ENCODE measurements at regions not wholly inside any gene's neighbourhood (a gene's known extent, or its start where the extent isn't known, plus 50 kb on each side); places are given as distances from the start of the nearest gene placed in this dataset.

- Histone ChIP-seq H3K36me3 (ENCODE audit: insufficient read depth, low read length) (no peaks in the 10 kb centered on the region), H3K27me3 (ENCODE audit: insufficient read depth, low read length) (no peaks in the 10 kb centered on the region; the same call in 1 of the 2 replicates), H3K27ac (ENCODE audit: low read depth, low read length) (no peak overlapping the region), H3K9me3 (ENCODE audit: insufficient read depth, low read depth, low read length) (no peaks in the 10 kb centered on the region), H3K9ac (ENCODE audit: low read depth, low read length) (no peak overlapping the region), H3K4me1 (ENCODE audit: insufficient read depth, low read length) (no peaks in the 10 kb centered on the region), H3K4me3 (ENCODE audit: low read length) (no peak overlapping the region)
- 98% methylated on average over 2 of the region's 2 CpGs for WGBS
Measured at GRCh38 chr10:117638200-117638599, 95.7 kb downstream of the EMX2 start.

DNA sequence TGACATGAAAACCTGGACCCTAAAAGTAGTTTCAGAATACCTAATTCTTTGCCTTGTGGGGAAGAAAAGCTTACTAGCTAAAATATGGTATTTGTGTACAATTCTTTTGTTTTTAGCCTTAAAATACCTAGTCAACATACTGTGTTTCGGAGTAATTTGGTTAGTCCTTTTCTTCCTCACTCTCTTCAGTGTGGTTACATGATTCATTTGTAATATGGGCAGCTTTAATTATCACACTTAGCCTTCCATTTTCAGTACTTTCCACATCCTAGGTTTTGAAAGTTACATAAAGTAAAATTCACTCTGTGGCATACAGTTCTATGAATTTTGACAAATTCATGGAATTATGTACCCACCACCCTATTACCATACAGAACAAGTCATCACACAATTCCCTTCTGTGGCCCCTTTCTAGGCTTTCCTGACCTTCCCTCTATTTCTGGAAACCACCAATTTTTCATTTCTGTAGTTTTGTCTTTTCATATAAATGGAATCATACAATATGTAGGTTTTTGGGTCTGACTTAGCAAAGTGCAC lies 96.2 kb downstream of the EMX2 start:
- no peaks in the 10 kb centered on the region; the same call in 1 of the 2 replicates for H3K27me3 ChIP-seq (ENCODE audit: insufficient read depth, low read length)
- WGBS, result no CpG with 5 or more reads among the region's 1 CpG
- H3K9me3 ChIP-seq (ENCODE audit: insufficient read depth, low read depth, low read length), result no peaks in the 10 kb centered on the region
- H3K4me3 ChIP-seq (ENCODE audit: low read length), result no peak overlapping the region
- H3K27ac ChIP-seq (ENCODE audit: low read depth, low read length), result no peak overlapping the region
- H3K36me3 ChIP-seq (ENCODE audit: insufficient read depth, low read length), result no peaks in the 10 kb centered on the region
- no peak overlapping the region for H3K9ac ChIP-seq (ENCODE audit: low read depth, low read length)
- H3K4me1 ChIP-seq (ENCODE audit: insufficient read depth, low read length), result no peaks in the 10 kb centered on the region

GRCh38 chr10:117640406-117640805 lies 97.9 kb downstream of the EMX2 start:
- no CpG with 5 or more reads among the region's 1 CpG for WGBS
- Histone ChIP-seq H3K4me3 (ENCODE audit: low read length) (no peak overlapping the region), H3K27me3 (ENCODE audit: insufficient read depth, low read length) (no peaks in the 10 kb centered on the region; the same call in 1 of the 2 replicates)

DNA sequence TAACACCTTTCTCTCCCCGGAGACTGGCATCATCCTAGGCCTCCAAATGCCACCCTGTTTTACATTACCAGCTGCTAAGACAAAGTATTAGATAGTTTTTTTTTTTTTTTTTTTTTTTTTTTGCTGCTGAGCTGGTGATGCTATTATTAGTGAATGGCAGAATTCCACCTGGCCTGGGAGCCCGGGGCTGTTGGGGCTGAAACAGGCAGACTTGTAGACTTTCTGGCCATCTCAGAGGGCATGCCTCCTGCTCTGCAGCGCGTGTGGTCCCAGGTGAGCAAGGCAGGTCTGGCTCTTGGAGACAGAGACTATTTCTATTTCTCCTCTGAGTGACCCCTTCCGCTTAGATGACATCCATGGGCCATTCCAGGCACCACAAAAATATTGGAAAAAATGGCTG lies 104.2 kb downstream of the EMX2 start:
- Histone ChIP-seq H3K9me3 (ENCODE audit: insufficient read depth, low read depth, low read length) (0 out of 2 replicates have a peak, but pooled peaks cover 9% of the 10 kb centered on the region), H3K27me3 (ENCODE audit: insufficient read depth, low read length) (no peaks in the 10 kb centered on the region), H3K27ac (ENCODE audit: low read depth, low read length) (no peak overlapping the region), H3K36me3 (ENCODE audit: insufficient read depth, low read length) (no peaks in the 10 kb centered on the region), H3K4me1 (ENCODE audit: insufficient read depth, low read length) (no peaks in the 10 kb centered on the region), H3K4me3 (ENCODE audit: low read length) (no peak overlapping the region), H3K9ac (ENCODE audit: low read depth, low read length) (no peak overlapping the region)
- 91% methylated on average over 5 of the region's 5 CpGs for WGBS

More at GRCh38 chr10:117640406-117640805, 97.9 kb downstream of the EMX2 start:
- H3K36me3 ChIP-seq (ENCODE audit: insufficient read depth, low read length), result no peaks in the 10 kb centered on the region
- H3K4me1 ChIP-seq (ENCODE audit: insufficient read depth, low read length), result no peaks in the 10 kb centered on the region
- no peaks in the 10 kb centered on the region for H3K9me3 ChIP-seq (ENCODE audit: insufficient read depth, low read depth, low read length)
- no peak overlapping the region for H3K27ac ChIP-seq (ENCODE audit: low read depth, low read length)
- H3K9ac ChIP-seq (ENCODE audit: low read depth, low read length), result no peak overlapping the region

GRCh38 chr10:117647306-117647705 lies 104.8 kb downstream of the EMX2 start:
- Histone ChIP-seq H3K9me3 (ENCODE audit: insufficient read depth, low read depth, low read length) (0 out of 2 replicates have a peak, but pooled peaks cover 9% of the 10 kb centered on the region), H3K4me1 (ENCODE audit: insufficient read depth, low read length) (no peaks in the 10 kb centered on the region), H3K4me3 (ENCODE audit: low read length) (no peak overlapping the region), H3K27ac (ENCODE audit: low read depth, low read length) (no peak overlapping the region), H3K9ac (ENCODE audit: low read depth, low read length) (no peak overlapping the region), H3K36me3 (ENCODE audit: insufficient read depth, low read length) (no peaks in the 10 kb centered on the region), H3K27me3 (ENCODE audit: insufficient read depth, low read length) (no peaks in the 10 kb centered on the region)
- WGBS, result 86% methylated on average over 6 of the region's 6 CpGs

GRCh38 chr10:117651121-117651520 lies 108.6 kb downstream of the EMX2 start:
- Histone ChIP-seq H3K27ac (ENCODE audit: low read depth, low read length) (no peak overlapping the region), H3K4me3 (ENCODE audit: low read length) (no peak overlapping the region), H3K36me3 (ENCODE audit: insufficient read depth, low read length) (no peaks in the 10 kb centered on the region), H3K9ac (ENCODE audit: low read depth, low read length) (no peak overlapping the region), H3K4me1 (ENCODE audit: insufficient read depth, low read length) (no peaks in the 10 kb centered on the region), H3K27me3 (ENCODE audit: insufficient read depth, low read length) (no peaks in the 10 kb centered on the region), H3K9me3 (ENCODE audit: insufficient read depth, low read depth, low read length) (peaks cover 18% of the 10 kb centered on the region)
- 95% methylated on average over 4 of the region's 5 CpGs for WGBS

DNA sequence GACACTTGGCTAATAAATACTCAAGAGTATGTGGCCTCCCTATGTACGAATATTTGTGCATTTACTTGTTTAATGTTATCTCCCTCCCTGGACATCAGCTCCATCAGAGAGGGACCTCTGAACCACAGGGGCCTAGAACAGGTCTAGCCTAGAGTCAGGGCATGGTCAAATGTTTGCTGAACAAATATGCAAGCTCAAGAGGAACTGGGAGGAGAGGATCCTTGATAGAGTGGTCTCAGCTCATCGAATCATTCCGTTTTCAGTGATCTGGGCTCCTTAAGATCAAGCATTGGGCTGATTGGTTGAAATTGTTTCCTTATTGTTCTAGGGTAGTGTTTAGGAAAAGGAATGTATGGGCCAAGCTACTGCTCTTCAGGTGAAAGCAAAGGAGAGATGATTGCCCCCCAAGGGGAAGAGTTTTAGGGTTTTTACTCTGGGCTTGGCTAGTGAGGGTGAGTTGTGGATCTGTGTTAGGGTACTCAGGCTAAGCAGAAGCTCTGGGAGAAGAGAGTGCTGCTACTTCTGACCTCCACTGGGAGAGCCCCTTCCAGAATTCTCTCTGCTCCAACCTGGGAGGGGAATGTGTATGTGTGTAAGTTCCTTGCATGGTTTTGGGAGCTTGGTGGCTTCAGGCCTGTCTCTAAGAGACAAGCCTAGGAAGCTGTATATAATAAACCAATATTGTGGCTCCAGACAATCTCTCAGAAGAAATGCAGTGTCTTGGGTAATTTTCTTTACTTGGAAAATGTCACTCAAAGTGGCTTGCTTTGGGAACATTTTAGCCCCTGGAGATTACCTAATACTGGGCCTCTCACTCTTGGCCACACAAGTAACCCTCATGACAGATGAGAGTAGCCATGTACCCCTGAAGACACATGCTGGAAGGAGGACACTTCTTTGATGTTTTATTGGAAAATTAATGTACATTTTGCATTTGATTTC lies 110.0 kb downstream of the EMX2 start:
- Histone ChIP-seq H3K4me3 (ENCODE audit: low read length) (no peak overlapping the region), H3K9me3 (ENCODE audit: insufficient read depth, low read depth, low read length) (peaks cover 18% of the 10 kb centered on the region), H3K9ac (ENCODE audit: low read depth, low read length) (no peak overlapping the region), H3K27me3 (ENCODE audit: insufficient read depth, low read length) (no peaks in the 10 kb centered on the region), H3K27ac (ENCODE audit: low read depth, low read length) (no peak overlapping the region), H3K4me1 (ENCODE audit: insufficient read depth, low read length) (no peaks in the 10 kb centered on the region), H3K36me3 (ENCODE audit: insufficient read depth, low read length) (no peaks in the 10 kb centered on the region)
- WGBS, result 81% methylated on average over 3 of the region's 3 CpGs

GRCh38 chr10:117653170-117653515 lies 110.6 kb downstream of the EMX2 start:
- Histone ChIP-seq H3K27ac (ENCODE audit: low read depth, low read length) (no peak overlapping the region), H3K4me1 (ENCODE audit: insufficient read depth, low read length) (no peaks in the 10 kb centered on the region), H3K4me3 (ENCODE audit: low read length) (no peak overlapping the region)

GRCh38 chr10:117654105-117654504 lies 111.6 kb downstream of the EMX2 start:
- Histone ChIP-seq H3K27ac (ENCODE audit: low read depth, low read length) (no peak overlapping the region), H3K4me3 (ENCODE audit: low read length) (no peak overlapping the region), H3K4me1 (ENCODE audit: insufficient read depth, low read length) (no peaks in the 10 kb centered on the region), H3K9me3 (ENCODE audit: insufficient read depth, low read depth, low read length) (peaks cover 16% of the 10 kb centered on the region), H3K9ac (ENCODE audit: low read depth, low read length) (no peak overlapping the region), H3K36me3 (ENCODE audit: insufficient read depth, low read length) (no peaks in the 10 kb centered on the region), H3K27me3 (ENCODE audit: insufficient read depth, low read length) (no peaks in the 10 kb centered on the region)

More at GRCh38 chr10:117653170-117653515, 110.6 kb downstream of the EMX2 start:
- Histone ChIP-seq H3K27me3 (ENCODE audit: insufficient read depth, low read length) (no peaks in the 10 kb centered on the region), H3K36me3 (ENCODE audit: insufficient read depth, low read length) (no peaks in the 10 kb centered on the region), H3K9ac (ENCODE audit: low read depth, low read length) (no peak overlapping the region), H3K9me3 (ENCODE audit: insufficient read depth, low read depth, low read length) (peaks cover 18% of the 10 kb centered on the region)

GRCh38 chr10:117656385-117657367 lies 114.1 kb downstream of the EMX2 start:
- Histone ChIP-seq H3K4me3 (ENCODE audit: low read length) (no peak overlapping the region), H3K9ac (ENCODE audit: low read depth, low read length) (no peak overlapping the region), H3K9me3 (ENCODE audit: insufficient read depth, low read depth, low read length) (peaks cover 9% of the 10 kb centered on the region), H3K27me3 (ENCODE audit: insufficient read depth, low read length) (no peaks in the 10 kb centered on the region), H3K4me1 (ENCODE audit: insufficient read depth, low read length) (no peaks in the 10 kb centered on the region), H3K36me3 (ENCODE audit: insufficient read depth, low read length) (no peaks in the 10 kb centered on the region), H3K27ac (ENCODE audit: low read depth, low read length) (no peak overlapping the region)
- WGBS, result 94% methylated on average over 4 of the region's 7 CpGs

- no peak overlapping the region for H3K27ac ChIP-seq (ENCODE audit: low read depth, low read length)
- H3K36me3 ChIP-seq (ENCODE audit: insufficient read depth, low read length), result no peaks in the 10 kb centered on the region
- no peak overlapping the region for H3K4me3 ChIP-seq (ENCODE audit: low read length)
- H3K9me3 ChIP-seq (ENCODE audit: insufficient read depth, low read depth, low read length), result no peaks in the 10 kb centered on the region
- WGBS, result 95% methylated on average over 2 of the region's 2 CpGs
- no peak overlapping the region for H3K9ac ChIP-seq (ENCODE audit: low read depth, low read length)
- no peaks in the 10 kb centered on the region for H3K4me1 ChIP-seq (ENCODE audit: insufficient read depth, low read length)
- H3K27me3 ChIP-seq (ENCODE audit: insufficient read depth, low read length), result no peaks in the 10 kb centered on the region
Measured at GRCh38 chr10:117661316-117661715, 118.8 kb downstream of the EMX2 start.

Data from HUES64 (cell line).